HG03159 (cell line): ENCODE measurements at regions not wholly inside any gene's neighbourhood (a gene's known extent, or its start where the extent isn't known, plus 50 kb on each side); places are given as distances from the start of the nearest gene placed in this dataset.

Source experiments
- ATAC-seq: cut with Tn5 transposase; IDR thresholded peaks from one replicate; pipeline ENCODE4 v1.9.1; 2021; ENCODE audit warnings: mild to moderate bottlenecking, moderate library complexity; ENCODE audit not compliant: unreplicated experiment

- no peak for ATAC-seq
Measured at GRCh38 chr5:8944005-8944404, 601.9 kb downstream of the SEMA5A start.

- no peak for ATAC-seq
Measured at GRCh38 chr5:8945972-8946371, 599.9 kb downstream of the SEMA5A start.

- ATAC-seq: peak; percentile 95
Measured at GRCh38 chr5:8949908-8950307, 596.0 kb downstream of the SEMA5A start.

- ATAC-seq: no peak
Measured at GRCh38 chr5:8952147-8952546, 593.7 kb downstream of the SEMA5A start.

GRCh38 chr5:8953016-8953415, 592.9 kb downstream of the SEMA5A start:
- peak; percentile 43 for ATAC-seq

- no peak for ATAC-seq
Measured at GRCh38 chr5:8953911-8954438, 591.9 kb downstream of the SEMA5A start.

- ATAC-seq: no peak
Measured at GRCh38 chr5:8954801-8955200, 591.1 kb downstream of the SEMA5A start.

GRCh38 chr5:8956659-8957058, 589.2 kb downstream of the SEMA5A start:
- no peak for ATAC-seq

GRCh38 chr5:8958602-8959001, 587.3 kb downstream of the SEMA5A start:
- ATAC-seq: no peak

- ATAC-seq: no peak
Measured at GRCh38 chr5:8961219-8961618, 584.7 kb downstream of the SEMA5A start.

- no peak for ATAC-seq
Measured at GRCh38 chr5:8961956-8962355, 583.9 kb downstream of the SEMA5A start.

- ATAC-seq: no peak
Measured at GRCh38 chr5:8981016-8981415, 564.9 kb downstream of the SEMA5A start.

- ATAC-seq: no peak
Measured at GRCh38 chr5:8981496-8981895, 564.4 kb downstream of the SEMA5A start.

GRCh38 chr5:8984386-8984785, 561.5 kb downstream of the SEMA5A start:
- no peak for ATAC-seq
